Activated CD4-positive, alpha-beta memory T cell treated with anti-CD3 and anti-CD28 coated beads for 36 hours (primary cell): ENCODE measurements at regions not wholly inside any gene's neighbourhood (a gene's known extent, or its start where the extent isn't known, plus 50 kb on each side); places are given as distances from the start of the nearest gene placed in this dataset.
"Not testable (repeated sequence)": the region's sequence is repeated elsewhere in the genome, so short reads cannot be mapped to it uniquely, and the experiment has no call there.

Experiments
- CTCF ChIA-PET: fragments of 350-600 bp; sonication (Branson Sonifier 250); formaldehyde crosslinking; loops from one replicate; lab custom pipeline; 2021; ENCODE audit warnings: antibody characterized with exemption, inconsistent platforms; lab: Charles Lee
- POLR2A ChIA-PET: fragments of 350-600 bp; sonication (Branson Sonifier 250); formaldehyde crosslinking; loops from one replicate; lab custom pipeline; 2021; ENCODE audit warnings: antibody characterized with exemption; lab: Charles Lee
- DNase-seq: peaks from one replicate; pipeline ENCODE4 v3.0.0-alpha.2; 2020
- H3K27ac Mint-ChIP-seq: one replicate; pipeline ENCODE4 v1.8.0; 2021; ENCODE audit warnings: mixed read lengths
- H3K27me3 Mint-ChIP-seq: one replicate; pipeline ENCODE4 v1.8.0; 2021; ENCODE audit warnings: mixed read lengths
- H3K36me3 Mint-ChIP-seq: one replicate; pipeline ENCODE4 v1.8.0; 2021; ENCODE audit warnings: mixed read lengths
- H3K4me1 Mint-ChIP-seq: one replicate; pipeline ENCODE4 v1.8.0; 2021; ENCODE audit warnings: low read depth, mixed read lengths
- H3K4me3 Mint-ChIP-seq: one replicate; pipeline ENCODE4 v1.8.0; 2021; ENCODE audit warnings: mild to moderate bottlenecking, mixed read lengths
- H3K9me3 Mint-ChIP-seq: one replicate; pipeline ENCODE4 v1.8.0; 2021; ENCODE audit warnings: mixed read lengths
- intact Hi-C: fragments of 100-400 bp; cut with micrococcal nuclease; formaldehyde crosslinking; loops from one replicate; pipeline ENCODE4 v1.15.1; 2023

DNA sequence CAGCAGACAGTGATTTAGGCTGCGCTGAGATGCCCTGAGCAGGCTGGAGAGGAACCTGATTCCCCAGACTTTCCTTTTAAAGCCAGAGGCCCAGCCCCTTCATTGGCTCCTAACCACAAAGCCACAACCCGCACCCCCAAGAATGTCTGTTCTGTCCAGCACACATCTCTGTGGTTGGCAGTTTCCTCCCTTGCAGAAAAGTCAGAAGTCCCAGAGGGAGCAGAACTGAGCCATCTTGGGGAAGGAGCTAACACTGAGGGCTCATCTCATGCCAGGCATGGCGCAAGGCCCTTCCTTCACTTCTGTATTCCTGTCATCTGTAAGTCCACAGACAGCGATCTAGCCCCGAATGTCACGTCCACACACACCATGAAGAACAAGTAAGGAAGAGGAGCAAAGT lies 97.1 kb upstream of the SYT13 start:
- no peaks in the 10 kb centered on the region for H3K27me3 Mint-ChIP-seq
- H3K4me3 Mint-ChIP-seq: no peak overlapping the region
- ChIA-PET POLR2A (no interaction called here), CTCF (interaction anchor here (2.0 to 3.1 kb wide), 2 partner anchors 12 to 271 kb away, joined by 7 to 22 read pairs; no protein-coding TSS in a partner anchor)
- H3K27ac Mint-ChIP-seq: no peak overlapping the region
- H3K36me3 Mint-ChIP-seq: no peaks in the 10 kb centered on the region
- intact Hi-C loops: no loop called here
- peaks cover 2% of the 10 kb centered on the region for H3K9me3 Mint-ChIP-seq
- peaks cover 25% of the 10 kb centered on the region for H3K4me1 Mint-ChIP-seq
- peak; percentile 21 for DNase-seq

- no peak overlapping the region for H3K4me3 Mint-ChIP-seq
- H3K36me3 Mint-ChIP-seq: no peaks in the 10 kb centered on the region
- ChIA-PET POLR2A (no interaction called here), CTCF (interaction anchor here (1.2 to 3.1 kb wide), 3 partner anchors 11 to 389 kb away, joined by 3 to 22 read pairs (median 7); no protein-coding TSS in a partner anchor)
- intact Hi-C loops: no loop called here
- H3K4me1 Mint-ChIP-seq: peaks cover 25% of the 10 kb centered on the region
- no peak overlapping the region for H3K27ac Mint-ChIP-seq
- DNase-seq: no peak
- no peaks in the 10 kb centered on the region for H3K9me3 Mint-ChIP-seq
- H3K27me3 Mint-ChIP-seq: no peaks in the 10 kb centered on the region
These were observed 96.2 kb upstream of the SYT13 start for GRCh38 chr11:45382133-45382878.

DNA sequence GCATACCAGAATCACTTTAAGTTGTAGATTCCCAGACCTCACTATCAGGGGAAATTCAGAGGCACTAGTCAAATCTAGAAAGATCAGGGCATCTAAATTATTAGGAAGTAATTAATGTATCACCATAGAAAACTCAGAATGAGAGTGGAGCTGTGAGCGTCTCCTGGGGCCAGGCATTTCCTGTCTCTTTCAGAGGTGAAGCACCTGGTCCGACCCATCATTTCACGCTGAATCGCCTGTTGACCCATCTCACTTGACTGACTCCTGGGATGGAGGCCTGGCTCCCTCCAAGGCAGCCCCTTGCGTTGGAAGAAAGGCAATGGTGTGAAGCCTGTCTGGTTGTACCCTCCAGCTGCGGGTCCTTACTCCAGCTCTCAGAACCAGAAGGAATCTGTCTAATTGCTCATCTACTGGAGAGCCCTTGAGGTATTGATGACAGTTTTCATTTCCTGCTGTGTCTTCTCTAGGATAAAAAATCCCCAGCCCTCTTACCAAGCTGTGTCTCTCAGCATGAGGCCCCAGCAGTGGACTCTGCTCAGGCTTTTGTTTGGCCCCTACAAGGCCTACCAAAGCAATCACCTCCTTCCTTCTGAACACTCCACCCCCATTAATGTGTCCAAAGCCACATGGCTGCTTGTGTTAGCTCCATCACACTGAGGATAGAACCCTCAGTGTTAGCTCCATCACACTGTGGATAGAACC lies 93.2 kb upstream of the SYT13 start:
- Mint-ChIP-seq H3K4me3 (no peak overlapping the region), H3K27ac (no peak overlapping the region), H3K9me3 (no peaks in the 10 kb centered on the region), H3K4me1 (peaks cover 30% of the 10 kb centered on the region), H3K27me3 (no peaks in the 10 kb centered on the region), H3K36me3 (no peaks in the 10 kb centered on the region)
- ChIA-PET POLR2A (no interaction called here), CTCF (interaction anchor here (0.7 to 2.5 kb wide), 3 partner anchors 8 to 392 kb away, joined by 3 to 17 read pairs (median 4); no protein-coding TSS in a partner anchor)
- intact Hi-C loops: no loop called here
- no peak for DNase-seq

DNA sequence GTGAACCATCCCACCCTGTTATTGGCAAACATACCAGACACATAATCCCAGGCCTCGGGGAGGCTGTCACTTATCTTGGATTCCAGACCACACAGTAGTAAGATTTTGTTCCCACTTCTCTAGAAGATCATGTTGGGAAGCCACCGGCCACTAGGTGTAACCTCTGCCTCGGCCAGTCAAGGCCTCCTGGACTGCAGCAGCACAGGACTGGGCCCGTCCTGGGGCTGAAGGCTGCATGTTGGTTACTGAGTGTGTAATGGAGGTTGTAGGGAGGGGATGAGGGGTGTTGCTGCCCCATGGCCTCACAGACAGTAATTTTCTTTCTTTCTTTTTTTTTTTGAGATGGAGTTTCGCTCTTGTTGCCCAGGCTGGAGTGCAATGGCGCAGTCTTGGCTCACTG lies 92.4 kb upstream of the SYT13 start:
- POLR2A ChIA-PET: no interaction called here
- Mint-ChIP-seq H3K27ac (no peak overlapping the region), H3K4me3 (no peak overlapping the region), H3K27me3 (no peaks in the 10 kb centered on the region), H3K4me1 (peaks cover 31% of the 10 kb centered on the region), H3K9me3 (no peaks in the 10 kb centered on the region), H3K36me3 (no peaks in the 10 kb centered on the region)
- no peak for DNase-seq
- intact Hi-C loops: no loop called here
- CTCF ChIA-PET: interaction anchor here (0.6 kb wide), 1 partner anchor 268 kb away, joined by 3 read pairs; no protein-coding TSS in a partner anchor

GRCh38 chr11:45374653-45375059 lies 88.5 kb upstream of the SYT13 start:
- Mint-ChIP-seq H3K27me3 (peaks cover 3% of the 10 kb centered on the region), H3K36me3 (no peaks in the 10 kb centered on the region), H3K4me3 (no peak overlapping the region), H3K9me3 (no peaks in the 10 kb centered on the region), H3K4me1 (peaks cover 21% of the 10 kb centered on the region), H3K27ac (no peak overlapping the region)
- intact Hi-C loops: no loop called here
- DNase-seq: no peak
- ChIA-PET CTCF (interaction anchor here (0.6 to 9.5 kb wide), 3 partner anchors 121 to 395 kb away, joined by 3 to 128 read pairs (median 78); no protein-coding TSS in a partner anchor), POLR2A (no interaction called here)

- CTCF ChIA-PET: interaction anchor here (5.7 to 9.5 kb wide), 2 partner anchors 282 to 396 kb away, joined by 78 to 128 read pairs; no protein-coding TSS in a partner anchor
- Mint-ChIP-seq H3K27ac (no peak overlapping the region), H3K4me1 (peaks cover 21% of the 10 kb centered on the region), H3K36me3 (no peaks in the 10 kb centered on the region), H3K9me3 (no peaks in the 10 kb centered on the region), H3K4me3 (no peak overlapping the region), H3K27me3 (peaks cover 3% of the 10 kb centered on the region)
- DNase-seq: no peak
- intact Hi-C loops: no loop called here
- POLR2A ChIA-PET: no interaction called here
These were observed 88.0 kb upstream of the SYT13 start for GRCh38 chr11:45374130-45374529.

DNA sequence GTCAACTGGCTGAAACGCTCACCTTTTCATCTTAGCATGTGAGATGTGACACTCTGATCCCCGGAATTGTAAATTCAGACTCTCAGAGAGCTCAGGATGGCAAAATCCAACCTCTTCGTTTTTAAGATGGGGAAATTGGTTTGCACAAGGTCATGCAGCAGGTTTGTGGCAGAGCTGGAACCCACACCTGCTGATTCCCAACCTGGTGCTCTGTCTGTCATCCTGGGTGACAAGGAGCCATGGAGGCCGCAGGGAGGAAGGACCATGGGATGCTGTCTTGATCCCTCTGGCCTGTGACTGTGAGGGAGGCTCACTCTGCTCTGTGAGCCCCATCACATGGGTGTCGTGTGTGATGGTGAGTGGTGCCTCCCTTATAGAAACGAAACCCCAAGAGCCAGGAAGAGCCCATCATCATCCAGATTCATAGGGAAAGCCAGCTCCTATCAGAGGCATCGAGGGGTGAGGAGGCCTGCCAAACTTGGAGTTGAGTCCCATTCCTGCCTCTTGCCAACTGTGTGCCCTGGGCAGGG lies 87.4 kb upstream of the SYT13 start:
- intact Hi-C loops: no loop called here
- Mint-ChIP-seq H3K27me3 (peaks cover 3% of the 10 kb centered on the region), H3K4me3 (no peak overlapping the region), H3K36me3 (no peaks in the 10 kb centered on the region), H3K4me1 (peaks cover 21% of the 10 kb centered on the region), H3K27ac (no peak overlapping the region), H3K9me3 (no peaks in the 10 kb centered on the region)
- CTCF ChIA-PET: interaction anchor here (1.0 to 9.5 kb wide), 3 partner anchors 7 to 397 kb away, joined by 3 to 128 read pairs (median 78); no protein-coding TSS in a partner anchor
- POLR2A ChIA-PET: no interaction called here
- DNase-seq: no peak

- CTCF ChIA-PET: interaction anchor here (0.6 to 9.5 kb wide), 9 partner anchors 9 to 398 kb away, joined by 3 to 128 read pairs (median 12); no protein-coding TSS in a partner anchor
- H3K27me3 Mint-ChIP-seq, H3K36me3 Mint-ChIP-seq, POLR2A ChIA-PET, H3K27ac Mint-ChIP-seq, DNase-seq, H3K9me3 Mint-ChIP-seq, intact Hi-C loops, H3K4me3 Mint-ChIP-seq: not testable (repeated sequence)
- peaks cover 21% of the 10 kb centered on the region for H3K4me1 Mint-ChIP-seq
These were observed 86.3 kb upstream of the SYT13 start for GRCh38 chr11:45372414-45372813.

DNA sequence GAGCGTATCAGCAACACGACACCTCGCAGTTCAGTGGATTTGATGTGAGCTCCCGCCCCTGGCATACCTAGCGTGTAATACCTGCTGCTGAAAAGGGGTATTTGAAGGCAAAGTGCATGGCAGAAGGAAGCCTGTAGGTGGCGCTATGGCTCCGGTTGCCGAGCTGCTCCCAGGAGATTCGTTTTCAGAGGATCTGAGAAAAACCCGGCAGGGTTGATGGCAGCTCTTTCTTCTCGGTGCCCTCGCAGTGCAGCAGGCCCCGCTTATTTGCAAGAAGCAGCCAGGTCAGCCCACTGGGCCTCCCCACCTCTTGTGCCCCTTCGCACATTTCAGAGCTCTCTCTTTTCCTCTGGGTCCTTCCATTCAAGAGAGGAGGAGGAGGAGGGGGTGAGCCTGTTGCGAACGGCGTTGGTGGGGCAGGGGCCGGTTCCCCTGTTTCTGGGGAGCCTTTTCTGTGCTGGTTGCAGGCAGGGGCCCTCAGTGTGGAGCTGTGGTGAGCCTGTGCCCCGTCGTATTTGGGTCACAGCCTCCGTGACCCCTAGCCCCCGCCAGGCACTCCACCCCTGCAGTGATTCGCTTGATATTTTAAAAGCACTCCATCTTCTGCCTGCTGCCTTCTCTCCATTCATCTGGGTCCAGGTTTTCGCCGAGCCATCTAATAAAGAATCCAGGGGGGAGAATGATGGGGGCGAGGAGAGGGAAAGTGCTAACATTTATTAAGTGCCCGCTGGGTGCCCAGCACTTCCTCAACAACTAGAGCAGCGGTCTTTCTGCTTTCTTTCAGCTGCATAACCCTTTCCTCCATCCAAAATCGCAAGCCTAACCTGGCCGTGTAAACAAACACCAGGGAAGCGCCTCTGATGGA lies 85.3 kb upstream of the SYT13 start:
- H3K4me1 Mint-ChIP-seq: peaks cover 21% of the 10 kb centered on the region
- no peaks in the 10 kb centered on the region for H3K9me3 Mint-ChIP-seq
- no peak overlapping the region for H3K27ac Mint-ChIP-seq
- DNase-seq: peak; percentile 81
- intact Hi-C loops: loop anchor here (1.0 kb wide), 2 partner anchors 284 to 400 kb away; no protein-coding TSS in a partner anchor
- POLR2A ChIA-PET: interaction anchor here (0.6 to 1.3 kb wide), 2 partner anchors 71 to 283 kb away, joined by 3 to 8 read pairs; no protein-coding TSS in a partner anchor
- H3K36me3 Mint-ChIP-seq: no peaks in the 10 kb centered on the region
- CTCF ChIA-PET: interaction anchor here (0.6 to 9.5 kb wide), 31 partner anchors 9 to 399 kb away, joined by 3 to 128 read pairs (median 4); no protein-coding TSS in a partner anchor
- H3K4me3 Mint-ChIP-seq: no peak overlapping the region
- H3K27me3 Mint-ChIP-seq: peaks cover 3% of the 10 kb centered on the region

DNA sequence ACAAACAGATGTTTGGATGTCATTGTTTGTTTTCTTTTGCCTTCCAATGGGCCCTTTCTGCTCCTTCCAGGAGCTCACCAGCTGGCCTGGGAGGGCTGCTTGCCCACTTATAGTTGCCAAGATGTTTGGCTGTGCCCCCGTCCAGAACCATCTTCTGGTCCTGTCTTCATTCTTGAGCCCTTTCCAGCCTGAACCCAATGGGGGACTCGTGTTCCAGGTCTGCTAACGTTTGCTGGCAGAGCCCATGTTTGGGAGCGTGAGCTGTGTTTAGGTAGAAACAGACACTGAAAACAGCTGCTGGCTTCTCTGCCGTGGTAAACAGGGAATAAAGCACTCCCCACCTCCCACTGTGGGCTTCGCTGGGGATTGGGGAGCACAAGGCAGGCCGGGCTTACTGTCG lies 83.2 kb upstream of the SYT13 start:
- no peak overlapping the region for H3K4me3 Mint-ChIP-seq
- intact Hi-C loops: no loop called here
- H3K4me1 Mint-ChIP-seq: peaks cover 8% of the 10 kb centered on the region
- POLR2A ChIA-PET: no interaction called here
- H3K27ac Mint-ChIP-seq: no peak overlapping the region
- no peaks in the 10 kb centered on the region for H3K36me3 Mint-ChIP-seq
- no peaks in the 10 kb centered on the region for H3K9me3 Mint-ChIP-seq
- no peak for DNase-seq
- peaks cover 10% of the 10 kb centered on the region for H3K27me3 Mint-ChIP-seq
- CTCF ChIA-PET: interaction anchor here (9.5 kb wide), 1 partner anchor 287 kb away, joined by 128 read pairs; no protein-coding TSS in a partner anchor

- DNase-seq: no peak
- Mint-ChIP-seq H3K4me1 (peaks cover 3% of the 10 kb centered on the region), H3K9me3 (no peaks in the 10 kb centered on the region), H3K36me3 (no peaks in the 10 kb centered on the region), H3K4me3 (no peak overlapping the region), H3K27ac (no peak overlapping the region), H3K27me3 (peaks cover 10% of the 10 kb centered on the region)
- ChIA-PET POLR2A (no interaction called here), CTCF (interaction anchor here (1.8 to 9.5 kb wide), 2 partner anchors 288 to 402 kb away, joined by 10 to 128 read pairs; no protein-coding TSS in a partner anchor)
- intact Hi-C loops: no loop called here
These were observed 82.6 kb upstream of the SYT13 start for GRCh38 chr11:45368697-45369096.
